Fibroblast of skin of left quadriceps (primary cell): ENCODE measurements at regions not wholly inside any gene's neighbourhood (a gene's known extent, or its start where the extent isn't known, plus 50 kb on each side); places are given as distances from the start of the nearest gene placed in this dataset.
"Not testable (repeated sequence)": the region's sequence is repeated elsewhere in the genome, so short reads cannot be mapped to it uniquely, and the experiment has no call there.

ENCODE experiments used
- DNase-seq, 2 experiments: peaks; one replicate each; pipeline ENCODE4 v3.0.0-alpha.2; 2013; ENCODE audit warnings: low read depth in 2 of 2

GRCh38 chr16:7964167-7964566, 626.1 kb downstream of the TMEM114 start:
- no peak for DNase-seq

GRCh38 chr16:7962091-7962879, 628.0 kb downstream of the TMEM114 start:
- no peak for DNase-seq

DNA sequence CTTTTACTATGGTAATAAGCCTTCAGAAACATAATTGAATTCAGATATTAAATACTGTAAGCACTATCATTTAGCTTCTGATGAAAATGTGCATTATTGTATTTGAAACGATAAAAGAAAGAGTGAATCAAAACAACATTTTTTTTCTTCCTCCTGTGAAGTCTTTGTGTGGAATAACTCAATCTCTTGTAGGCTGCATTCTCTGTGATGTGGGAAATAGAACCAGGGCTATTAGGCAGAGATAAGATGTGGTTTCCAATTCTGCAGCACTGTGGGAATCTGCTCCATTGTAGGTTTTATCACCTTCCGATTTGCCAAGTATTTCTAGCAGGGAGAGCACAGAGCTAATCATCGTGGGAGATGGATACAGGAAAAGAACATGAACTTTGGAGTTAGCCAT, 624.5 kb downstream of the RBFOX1 start:
- no peak for DNase-seq

DNA sequence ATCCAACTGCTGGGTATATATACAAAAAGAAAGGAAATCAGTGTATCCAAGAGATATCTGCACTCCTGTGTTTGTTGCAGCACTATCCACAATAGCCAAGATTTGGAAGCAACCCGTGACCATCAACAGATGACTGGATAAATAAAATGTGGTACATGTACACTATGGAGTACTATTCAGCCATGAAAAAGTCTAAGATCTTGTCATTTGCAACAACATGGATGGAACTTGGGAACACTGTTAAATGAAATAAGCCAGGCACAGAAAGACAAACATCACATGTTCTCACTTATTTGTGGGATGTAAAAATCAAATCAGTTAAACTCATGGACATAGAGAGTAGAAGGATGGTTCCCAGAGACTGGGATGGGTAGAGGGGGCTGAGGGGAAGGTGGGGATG, 620.7 kb downstream of the RBFOX1 start:
- DNase-seq = no peak

DNA sequence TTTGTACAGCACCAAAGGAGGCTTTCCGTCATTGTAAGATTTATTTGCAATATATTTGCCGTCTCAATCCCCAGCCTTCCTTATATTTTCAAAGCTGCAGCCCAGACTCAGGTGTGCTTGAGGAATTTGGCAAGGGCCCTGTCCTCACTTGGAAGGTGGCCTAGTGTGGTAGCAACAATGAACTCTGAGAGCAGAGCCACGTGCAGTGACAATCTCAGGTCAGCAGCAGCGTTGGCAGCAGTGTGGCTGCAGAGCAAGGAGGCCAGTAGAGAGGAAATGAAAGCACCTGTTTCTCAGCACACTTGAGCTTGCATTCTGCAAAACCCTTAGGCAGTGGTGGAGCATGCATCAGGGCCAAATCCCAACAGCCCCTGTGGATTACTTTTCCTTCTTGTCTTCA, 613.5 kb downstream of the RBFOX1 start:
- no peak for DNase-seq

GRCh38 chr16:7938175-7938574, 605.5 kb downstream of the RBFOX1 start:
- DNase-seq = no peak

DNA sequence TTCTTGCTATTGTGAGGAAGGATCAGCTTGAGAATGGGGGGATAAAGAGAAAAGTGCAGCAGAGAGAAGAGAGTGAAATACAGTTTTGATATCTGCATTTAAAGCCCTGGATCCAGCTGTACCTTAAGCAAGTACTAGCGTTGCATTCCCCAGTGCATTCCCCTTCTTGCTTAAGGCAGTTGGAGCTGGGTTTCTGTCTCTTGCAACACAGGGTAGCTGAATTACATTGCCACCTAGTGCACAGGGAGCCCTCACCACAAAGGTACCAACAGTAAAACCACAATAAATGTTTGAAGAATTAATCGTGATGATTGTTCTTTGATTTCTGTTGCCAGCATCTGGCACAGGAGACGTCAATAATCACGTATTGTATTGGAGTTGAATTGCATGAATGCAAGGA, 588.7 kb downstream of the RBFOX1 start:
- DNase-seq = no peak

DNA sequence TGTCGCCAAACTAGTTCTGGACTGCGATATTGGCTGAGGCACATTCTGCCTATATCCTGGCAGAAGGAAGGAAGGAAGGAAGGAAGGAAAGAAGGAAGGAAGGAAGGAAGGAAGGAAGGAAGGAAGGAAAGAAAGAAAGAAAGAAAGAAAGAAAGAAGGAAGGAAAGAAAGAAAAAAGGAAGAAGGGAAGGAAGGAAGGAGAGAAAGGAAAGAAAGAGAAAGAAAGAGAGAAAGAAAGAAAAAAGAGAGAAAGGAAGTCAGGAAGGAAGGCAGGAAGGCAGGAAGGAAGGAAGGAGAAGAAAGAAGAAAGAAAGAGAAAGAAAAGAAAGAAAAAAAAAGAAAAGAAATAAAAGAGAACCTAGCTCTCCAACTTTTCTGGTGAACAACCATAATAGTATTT, 587.1 kb downstream of the RBFOX1 start:
- no peak for DNase-seq

- DNase-seq = no peak
Observed at GRCh38 chr16:7914748-7915147, 582.1 kb downstream of the RBFOX1 start.

- DNase-seq = no peak
Observed at GRCh38 chr16:7912132-7912531, 579.5 kb downstream of the RBFOX1 start.

DNA sequence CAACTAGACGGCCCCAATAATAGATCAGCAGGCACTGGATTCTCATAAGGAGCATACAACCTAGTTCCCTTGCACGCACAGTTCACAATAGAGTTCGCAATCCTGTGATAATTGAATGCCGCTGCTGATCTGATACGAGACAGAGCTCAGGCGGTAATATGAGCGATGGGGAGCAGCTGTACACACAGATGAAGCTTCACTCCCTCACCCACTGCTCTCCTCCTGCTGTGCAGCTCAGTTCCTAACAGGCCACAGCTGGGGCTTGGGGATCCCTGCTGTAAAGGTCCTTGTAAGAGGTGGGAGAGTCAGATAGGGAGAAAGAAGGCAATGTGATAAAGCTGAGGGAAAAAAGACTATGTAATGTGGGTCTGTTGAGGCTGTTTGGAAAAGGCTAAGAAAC, 577.5 kb downstream of the RBFOX1 start:
- no peak for DNase-seq

DNA sequence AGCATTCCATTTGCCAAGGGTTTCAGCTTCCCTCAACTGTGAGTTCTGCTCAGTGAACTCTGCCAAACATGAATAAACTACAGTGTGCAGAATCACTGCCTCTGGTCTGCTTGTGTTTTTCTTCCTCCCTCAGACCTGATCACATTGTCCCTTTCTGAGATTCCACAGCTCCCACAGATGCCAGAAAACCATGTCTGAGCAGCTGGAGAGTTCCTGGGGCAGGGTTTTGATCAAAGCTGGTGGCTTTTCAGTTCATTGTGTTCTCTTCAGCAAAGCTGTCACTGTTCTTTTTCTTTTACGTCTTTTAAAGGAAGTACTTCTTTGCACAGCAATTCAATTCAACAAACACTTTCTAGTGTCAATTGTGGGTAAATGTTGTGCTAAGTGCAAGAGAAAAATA, 555.8 kb downstream of the RBFOX1 start:
- DNase-seq = no peak

GRCh38 chr16:7887316-7887715, 554.7 kb downstream of the RBFOX1 start:
- no peak for DNase-seq

- no peak for DNase-seq
Observed at GRCh38 chr16:7871979-7872378, 539.3 kb downstream of the RBFOX1 start.

DNA sequence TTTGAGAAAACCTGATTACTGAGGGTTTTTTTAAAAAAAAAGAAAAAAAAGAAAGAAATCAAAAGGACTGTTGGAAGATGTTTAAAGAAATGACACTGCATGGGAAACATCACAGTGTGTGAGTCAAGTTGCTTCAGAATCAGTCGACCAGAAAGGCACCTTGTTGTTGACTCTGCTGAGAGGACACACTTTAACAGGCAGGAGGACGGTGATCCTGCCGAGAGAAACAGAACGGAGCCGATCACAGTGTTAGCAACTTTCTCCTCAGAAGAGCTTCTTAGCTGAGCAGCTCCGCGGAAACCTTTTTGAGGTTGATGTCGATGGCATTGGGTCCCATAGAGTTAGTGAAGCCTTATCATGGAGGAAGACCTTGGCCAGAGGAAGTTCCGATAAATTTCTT, 538.7 kb downstream of the RBFOX1 start:
- DNase-seq = no peak

DNA sequence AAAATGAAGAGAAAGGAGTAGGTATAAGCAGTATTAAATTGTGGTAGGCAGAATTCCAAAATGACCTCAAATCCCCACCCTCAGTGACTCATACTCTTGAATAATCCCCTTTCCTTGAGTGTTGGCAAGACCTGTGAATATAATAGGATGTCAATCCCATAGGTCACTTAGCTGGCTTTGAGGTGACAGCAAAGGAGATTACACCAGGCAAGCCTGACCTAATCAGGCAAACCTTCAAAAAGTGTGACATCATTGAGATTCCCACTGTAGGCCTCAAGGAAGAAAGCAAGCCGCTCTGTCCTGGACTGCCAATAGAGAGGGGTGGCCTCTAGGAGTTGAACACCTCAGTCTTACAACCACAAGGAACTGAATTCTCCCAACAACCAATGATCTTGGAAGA, 535.2 kb downstream of the RBFOX1 start:
- no peak for DNase-seq

GRCh38 chr16:7866144-7866543, 533.5 kb downstream of the RBFOX1 start:
- no peak for DNase-seq

DNA sequence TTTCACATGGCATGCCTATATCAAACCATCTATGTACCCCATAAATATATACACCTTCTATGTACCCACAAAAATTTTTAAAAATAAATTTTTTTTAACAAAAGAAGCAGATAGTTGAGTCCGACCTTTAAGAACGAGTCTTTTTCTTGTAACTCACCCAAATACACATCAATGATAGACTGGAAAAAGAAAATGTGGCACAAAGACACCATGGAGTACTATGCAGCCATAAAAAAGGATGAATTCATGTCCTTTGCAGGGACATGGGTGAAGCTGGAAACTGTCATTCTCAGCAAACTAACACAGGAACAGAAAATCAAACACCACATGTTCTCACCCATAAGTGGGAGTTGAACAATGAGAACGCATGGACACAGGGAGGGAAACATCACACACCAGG, 532.7 kb downstream of the RBFOX1 start:
- DNase-seq = not testable (repeated sequence)

DNA sequence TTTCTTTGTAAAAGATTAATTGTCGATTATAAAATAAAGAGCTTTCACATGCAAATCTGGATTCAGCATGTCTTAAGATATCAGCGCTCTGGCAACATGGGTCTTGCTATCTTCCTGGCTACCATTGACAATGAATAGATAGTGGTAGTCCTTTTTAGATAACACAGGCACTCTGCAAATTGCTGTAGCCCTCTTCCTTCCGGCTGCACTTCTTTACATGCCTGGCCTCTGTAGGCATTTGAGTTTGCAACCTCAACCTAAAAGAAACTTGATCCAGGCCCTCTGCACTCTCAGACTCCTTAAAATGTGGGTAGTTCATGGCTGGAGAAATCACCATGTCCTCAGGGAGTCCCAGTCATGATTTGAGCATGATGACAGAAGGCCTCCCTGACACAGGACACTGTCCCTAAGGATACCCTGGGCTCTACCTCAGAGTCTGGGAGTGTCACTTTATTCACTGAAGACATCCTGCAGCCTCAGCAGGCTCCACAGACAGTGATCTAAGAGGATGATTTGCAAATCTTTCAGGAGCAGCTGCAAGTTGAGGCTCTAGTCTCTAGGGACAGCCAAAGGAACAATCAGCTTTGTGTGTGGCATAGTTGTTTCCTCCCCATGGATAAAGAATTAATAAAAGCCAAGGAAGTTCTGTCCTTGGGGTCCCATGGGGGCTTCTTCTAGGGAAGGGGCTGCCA, 529.4 kb downstream of the RBFOX1 start:
- DNase-seq = no peak

- no peak for DNase-seq
Observed at GRCh38 chr16:7853197-7853596, 520.6 kb downstream of the RBFOX1 start.

DNA sequence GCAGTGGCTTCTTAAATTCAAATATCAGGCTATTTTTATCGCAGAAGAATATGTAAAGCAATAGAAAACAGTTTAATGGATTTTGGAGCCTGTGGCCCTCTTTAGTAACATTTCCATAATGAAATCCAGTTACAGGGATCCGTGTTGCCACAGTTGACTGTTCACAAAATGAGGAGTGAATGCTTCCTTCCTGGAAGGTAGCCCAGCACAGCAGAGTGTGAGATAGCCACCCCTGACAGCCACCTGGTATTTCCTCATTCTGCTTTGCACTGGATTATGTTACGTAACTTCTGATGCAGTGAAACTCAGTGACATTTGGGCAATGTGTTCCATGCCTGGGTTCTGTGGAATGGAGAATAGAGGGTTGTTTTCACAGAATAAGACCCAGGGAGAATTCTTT, 517.2 kb downstream of the RBFOX1 start:
- DNase-seq = no peak

- no peak for DNase-seq
Observed at GRCh38 chr16:7843261-7843660, 510.6 kb downstream of the RBFOX1 start.

- no peak for DNase-seq
Observed at GRCh38 chr16:7839568-7839967, 506.9 kb downstream of the RBFOX1 start.
